ENCODE measurements at regions not wholly inside any gene's neighbourhood (a gene's known extent, or its start where the extent isn't known, plus 50 kb on each side); places are given as distances from the start of the nearest gene placed in this dataset.
"Not testable (repeated sequence)": the region's sequence is repeated elsewhere in the genome, so short reads cannot be mapped to it uniquely, and the experiment has no call there.

DNA sequence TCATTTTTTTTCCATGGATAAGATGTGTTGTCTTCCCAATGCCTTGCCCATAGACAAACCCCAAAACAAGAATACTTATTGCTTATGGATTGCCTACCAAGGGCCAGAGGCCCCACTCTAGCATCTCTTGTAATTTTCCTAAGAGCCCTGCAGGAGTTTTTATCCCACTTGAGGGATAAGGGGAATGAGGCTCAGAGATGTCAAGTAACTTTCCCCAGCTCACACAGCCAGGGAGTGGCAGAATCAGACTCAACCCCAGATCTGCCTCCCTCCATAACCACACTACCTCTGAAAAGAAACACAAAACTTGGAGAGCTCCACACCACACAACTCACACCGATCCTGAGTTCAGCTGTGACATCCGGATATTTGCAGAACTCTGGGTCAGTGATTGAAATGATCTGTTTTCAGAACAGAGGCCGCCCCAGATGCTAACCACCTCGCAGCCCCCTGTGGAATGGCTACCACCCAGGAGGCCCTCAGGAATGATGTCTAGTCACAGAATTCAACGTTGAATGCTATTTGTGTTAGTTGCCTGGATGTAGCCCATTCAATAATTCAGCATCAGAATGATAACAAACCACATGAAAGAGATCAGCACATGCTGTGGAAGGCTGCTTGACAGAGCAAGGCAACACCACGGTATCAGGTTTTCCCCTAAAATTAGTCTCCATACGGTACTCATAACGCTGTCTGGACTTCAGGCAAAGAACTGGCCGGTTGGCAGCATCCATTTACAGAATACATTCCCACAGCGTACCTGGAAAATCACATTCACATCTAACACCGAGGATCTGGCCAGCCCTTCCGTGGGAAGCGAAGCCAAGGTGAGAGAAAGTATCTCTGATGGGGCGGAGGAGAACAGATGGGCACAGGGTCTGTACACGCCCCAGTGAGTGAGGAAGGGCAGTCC is 231.9 kb downstream of the TOMM20 start:
- Histone ChIP-seq H3K27ac (no peak overlapping the region), H3K9me3 (replicated peaks in 1 of 11) (no peaks in the 10 kb centered on the region), H3K9ac (0 out of 22 replicates have a peak overlapping the region, but pooled peaks of 1 of the 11 experiments have one; percentile 7), H4K20me1 (no peaks in the 10 kb centered on the region), H3K4me1 (peaks cover 26 to 60% (median 48%) of the 10 kb centered on the region in 10 experiments), H3K4me3 (no peak overlapping the region), H3K36me3 (no peaks in the 10 kb centered on the region), H3K4me2 (peak overlapping the region in 7 of 11 experiments; percentile 16 to 60 (median 48); a peak in 14 of 22 replicates), H3K27me3 (no peaks in the 10 kb centered on the region)
- TF ChIP-seq Cebpa-rat (IDR thresholded peaks at IDR 0.05), result no peak

DNA sequence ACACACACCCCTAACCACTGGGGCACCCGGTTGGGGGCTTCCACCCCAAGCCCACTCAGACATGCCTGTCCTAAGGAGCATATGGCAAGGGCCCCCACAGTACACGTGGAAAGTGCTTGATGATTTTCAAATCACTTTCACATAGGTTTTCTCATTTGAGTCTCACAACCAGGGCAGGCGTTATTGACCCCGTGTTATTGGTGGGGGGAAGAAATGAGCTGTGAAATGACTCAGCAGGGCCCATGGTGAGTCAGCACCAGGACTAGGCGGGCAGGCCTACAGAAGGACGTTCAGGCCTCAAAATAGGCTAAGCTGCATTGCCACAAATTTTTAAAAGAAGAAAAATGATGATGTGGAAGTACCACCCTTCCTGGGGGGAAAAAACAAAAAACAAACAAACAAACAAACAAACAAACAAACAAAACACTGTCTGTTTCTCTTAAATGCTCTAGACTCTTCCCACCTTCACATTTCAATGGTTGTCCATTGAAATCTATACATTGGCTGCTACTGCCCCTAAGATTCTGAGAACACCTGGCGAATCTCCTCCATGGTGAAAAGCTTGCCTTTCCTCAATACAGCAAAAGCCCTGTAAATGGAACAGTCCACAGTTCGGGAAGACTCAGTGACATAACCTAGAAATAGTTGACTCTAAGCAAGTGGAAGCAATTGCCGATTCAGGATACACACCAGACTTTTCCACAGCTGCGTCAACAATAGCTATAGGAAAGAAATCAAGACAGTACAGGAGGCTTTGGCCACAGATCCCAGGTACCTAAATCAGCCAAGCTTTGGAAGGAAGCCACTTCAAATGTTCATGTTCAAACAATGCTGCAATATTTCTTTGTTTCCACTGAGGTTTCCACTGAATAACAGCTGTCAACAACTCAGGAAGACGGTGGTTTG is 234.7 kb downstream of the TOMM20 start:
- Histone ChIP-seq H3K4me1 (peaks cover 46 to 78% (median 70%) of the 10 kb centered on the region in 10 experiments), H3K4me2 (peak overlapping the region; percentile 29 to 77 (median 59)), H3K4me3 (no peak overlapping the region), H3K9ac (peak overlapping the region in 2 of 11 experiments; percentile 4 to 26; a peak in 1 of 22 replicates), H4K20me1 (no peaks in the 10 kb centered on the region), H3K27ac (peak overlapping the region in 9 of 11 experiments; percentile 20 to 67 (median 33); a peak in 16 of 22 replicates), H3K9me3 (replicated peaks in 1 of 11) (no peaks in the 10 kb centered on the region), H3K36me3 (no peaks in the 10 kb centered on the region), H3K27me3 (no peaks in the 10 kb centered on the region)
- no peak for TF ChIP-seq Cebpa-rat (IDR thresholded peaks at IDR 0.05)

DNA sequence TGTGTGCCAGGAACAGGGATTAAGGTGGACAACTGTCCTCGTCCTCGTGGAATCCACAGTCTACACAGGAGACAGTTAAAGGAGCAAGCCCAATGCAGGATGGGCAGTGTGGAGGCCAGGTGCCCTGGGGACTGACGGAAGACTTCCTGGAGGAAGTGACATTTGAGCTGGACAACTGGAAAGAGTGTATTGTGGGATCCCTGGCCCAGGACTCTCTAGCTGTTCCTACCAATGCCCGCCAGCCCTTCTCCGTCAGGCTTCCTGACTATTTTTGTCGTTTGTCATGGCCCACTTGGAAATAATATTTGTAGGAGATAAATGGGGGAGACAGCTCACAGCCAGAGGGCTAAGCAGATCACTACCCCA is 235.3 kb downstream of the TOMM20 start:
- 0 out of 22 replicates have a peak overlapping the region, but pooled peaks of 1 of the 11 experiments have one; percentile 4 for H3K9ac ChIP-seq
- H3K9me3 ChIP-seq (replicated peaks in 1 of 11), result peaks cover 0 to 6% (median under 1%) of the 10 kb centered on the region in 11 experiments; a peak in 11 of 22 replicates
- H3K27me3 ChIP-seq, result no peaks in the 10 kb centered on the region
- no peaks in the 10 kb centered on the region for H4K20me1 ChIP-seq
- H3K4me2 ChIP-seq, result peak overlapping the region; percentile 29 to 77 (median 59)
- H3K27ac ChIP-seq, result peak overlapping the region in 8 of 11 experiments; percentile 20 to 67 (median 37); a peak in 13 of 22 replicates
- H3K4me3 ChIP-seq, result no peak overlapping the region
- peaks cover 46 to 81% (median 71%) of the 10 kb centered on the region in 10 experiments for H3K4me1 ChIP-seq
- no peak for TF ChIP-seq Cebpa-rat (IDR thresholded peaks at IDR 0.05)
- no peaks in the 10 kb centered on the region for H3K36me3 ChIP-seq

DNA sequence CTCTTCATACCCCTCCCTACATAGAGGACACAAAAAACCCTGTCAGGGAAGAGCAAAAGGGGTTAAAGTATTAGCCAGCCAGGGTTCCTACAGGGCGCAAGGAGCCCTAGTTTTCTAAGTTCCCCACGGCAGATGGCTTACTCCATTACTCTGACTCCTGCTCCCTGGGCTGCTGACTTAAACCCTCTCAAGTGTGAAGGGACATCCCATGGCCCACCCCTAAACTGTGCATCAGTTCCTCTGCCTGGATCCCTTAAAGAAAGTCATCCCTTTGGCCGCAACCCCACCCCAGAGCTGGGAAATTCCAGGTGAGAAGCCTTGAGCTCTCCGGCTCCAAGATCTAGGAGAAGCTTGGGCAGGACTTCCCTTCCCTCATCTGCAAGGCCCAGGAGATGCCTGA is 236.0 kb downstream of the TOMM20 start:
- Histone ChIP-seq H3K36me3 (no peaks in the 10 kb centered on the region), H3K4me2 (peak overlapping the region in 9 of 11 experiments; percentile 9 to 77 (median 52); a peak in 12 of 22 replicates), H3K27me3 (no peaks in the 10 kb centered on the region), H4K20me1 (no peaks in the 10 kb centered on the region), H3K9ac (no peak overlapping the region), H3K4me3 (no peak overlapping the region), H3K4me1 (peaks cover 46 to 81% (median 71%) of the 10 kb centered on the region in 10 experiments), H3K9me3 (replicated peaks in 1 of 11) (peaks cover 0 to 12% (median 5%) of the 10 kb centered on the region in 11 experiments; a peak in 11 of 22 replicates), H3K27ac (peak overlapping the region in 1 of 11 experiments; percentile 3; a peak in 1 of 22 replicates)
- no peak for TF ChIP-seq Cebpa-rat (IDR thresholded peaks at IDR 0.05)

DNA sequence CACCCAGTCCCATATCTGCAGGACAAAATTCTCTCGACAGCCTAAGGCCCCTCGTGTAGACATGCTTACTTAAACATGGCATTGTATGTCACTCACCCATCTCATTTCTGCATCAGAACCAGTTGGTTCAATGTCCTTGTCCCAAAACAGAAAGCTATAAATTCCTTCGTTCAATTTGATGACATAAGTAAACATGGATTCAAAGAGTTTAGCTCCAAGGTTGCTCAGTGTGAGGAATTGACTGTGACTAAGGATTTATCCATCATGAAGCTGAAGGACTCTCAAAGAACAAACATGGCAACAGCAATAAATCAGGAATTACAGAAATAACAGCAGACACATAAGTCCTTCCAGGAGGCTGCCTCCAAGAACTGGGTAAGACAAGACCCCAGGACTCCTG is 237.2 kb downstream of the TOMM20 start:
- no peaks in the 10 kb centered on the region for H3K27me3 ChIP-seq
- H3K4me1 ChIP-seq, result peaks cover 53 to 82% (median 71%) of the 10 kb centered on the region in 10 experiments
- no peak overlapping the region for H3K9ac ChIP-seq
- TF ChIP-seq Cebpa-rat (IDR thresholded peaks at IDR 0.05), result no peak
- H3K36me3 ChIP-seq, result no peaks in the 10 kb centered on the region
- no peak overlapping the region for H3K4me3 ChIP-seq
- peaks cover 0 to 12% (median 5%) of the 10 kb centered on the region in 11 experiments; a peak in 11 of 22 replicates for H3K9me3 ChIP-seq (replicated peaks in 1 of 11)
- peak overlapping the region in 1 of 11 experiments; percentile 8; a peak in 1 of 22 replicates for H3K27ac ChIP-seq
- no peaks in the 10 kb centered on the region for H4K20me1 ChIP-seq
- H3K4me2 ChIP-seq, result peak overlapping the region; percentile 35 to 76 (median 64); a peak in 16 of 22 replicates

DNA sequence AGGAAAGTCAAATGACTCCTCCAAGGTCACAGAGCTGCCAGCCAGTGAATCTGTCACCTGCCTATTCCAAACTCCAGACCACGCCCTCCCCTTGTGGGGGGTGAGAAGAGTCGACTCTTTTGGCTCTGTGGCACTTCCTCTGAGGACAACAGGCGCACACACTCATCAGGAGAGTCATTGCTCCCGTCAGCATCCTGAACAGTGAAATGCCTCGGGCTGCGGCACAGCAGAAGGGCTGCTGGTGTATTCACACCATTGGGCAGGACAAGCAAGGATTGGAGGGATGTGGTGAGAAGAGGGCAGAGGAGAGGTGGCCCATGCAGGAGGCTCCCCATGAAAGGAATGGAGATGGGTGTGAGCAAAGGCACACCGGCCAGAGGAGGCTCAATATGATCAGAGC is 239.0 kb downstream of the TOMM20 start:
- peaks cover 60 to 82% (median 75%) of the 10 kb centered on the region in 10 experiments for H3K4me1 ChIP-seq
- H3K9me3 ChIP-seq (replicated peaks in 1 of 11), result peaks cover 0 to 12% (median 5%) of the 10 kb centered on the region in 11 experiments; a peak in 11 of 22 replicates
- no peaks in the 10 kb centered on the region for H4K20me1 ChIP-seq
- H3K27ac ChIP-seq, result no peak overlapping the region
- no peaks in the 10 kb centered on the region for H3K36me3 ChIP-seq
- H3K9ac ChIP-seq, result no peak overlapping the region
- no peak overlapping the region for H3K4me3 ChIP-seq
- no peaks in the 10 kb centered on the region for H3K27me3 ChIP-seq
- TF ChIP-seq Cebpa-rat (IDR thresholded peaks at IDR 0.05), result no peak
- peak overlapping the region in 6 of 11 experiments; percentile 2 to 76 (median 64); a peak in 5 of 22 replicates for H3K4me2 ChIP-seq

DNA sequence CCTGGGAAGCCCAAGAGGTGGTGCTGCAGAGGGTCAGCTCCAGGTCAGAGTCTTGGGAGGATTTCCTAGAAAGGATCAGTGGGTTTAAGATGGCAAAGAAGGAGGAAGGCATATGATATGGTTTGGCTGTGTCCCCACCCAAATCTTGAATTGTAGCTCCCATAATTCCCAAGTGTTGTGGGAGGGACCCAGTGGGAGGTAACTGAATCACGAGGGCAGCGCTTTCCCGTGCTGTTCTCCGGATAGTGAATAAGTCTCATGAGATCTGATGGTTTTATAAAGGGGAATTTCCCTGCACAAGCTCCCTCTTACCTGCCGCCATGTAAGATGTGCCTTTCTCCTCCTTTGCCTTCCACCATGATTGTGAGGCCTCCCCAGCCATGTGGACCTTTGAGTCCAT is 240.4 kb downstream of the TOMM20 start:
- H3K4me2 ChIP-seq, H3K9ac ChIP-seq, H3K27ac ChIP-seq, H3K4me3 ChIP-seq, H4K20me1 ChIP-seq, H3K27me3 ChIP-seq, H3K36me3 ChIP-seq: not testable (repeated sequence)
- Histone ChIP-seq H3K9me3 (replicated peaks in 1 of 11) (peaks cover 0 to 12% (median 5%) of the 10 kb centered on the region in 11 experiments; a peak in 11 of 22 replicates), H3K4me1 (peaks cover 46 to 72% (median 63%) of the 10 kb centered on the region in 10 experiments)

DNA sequence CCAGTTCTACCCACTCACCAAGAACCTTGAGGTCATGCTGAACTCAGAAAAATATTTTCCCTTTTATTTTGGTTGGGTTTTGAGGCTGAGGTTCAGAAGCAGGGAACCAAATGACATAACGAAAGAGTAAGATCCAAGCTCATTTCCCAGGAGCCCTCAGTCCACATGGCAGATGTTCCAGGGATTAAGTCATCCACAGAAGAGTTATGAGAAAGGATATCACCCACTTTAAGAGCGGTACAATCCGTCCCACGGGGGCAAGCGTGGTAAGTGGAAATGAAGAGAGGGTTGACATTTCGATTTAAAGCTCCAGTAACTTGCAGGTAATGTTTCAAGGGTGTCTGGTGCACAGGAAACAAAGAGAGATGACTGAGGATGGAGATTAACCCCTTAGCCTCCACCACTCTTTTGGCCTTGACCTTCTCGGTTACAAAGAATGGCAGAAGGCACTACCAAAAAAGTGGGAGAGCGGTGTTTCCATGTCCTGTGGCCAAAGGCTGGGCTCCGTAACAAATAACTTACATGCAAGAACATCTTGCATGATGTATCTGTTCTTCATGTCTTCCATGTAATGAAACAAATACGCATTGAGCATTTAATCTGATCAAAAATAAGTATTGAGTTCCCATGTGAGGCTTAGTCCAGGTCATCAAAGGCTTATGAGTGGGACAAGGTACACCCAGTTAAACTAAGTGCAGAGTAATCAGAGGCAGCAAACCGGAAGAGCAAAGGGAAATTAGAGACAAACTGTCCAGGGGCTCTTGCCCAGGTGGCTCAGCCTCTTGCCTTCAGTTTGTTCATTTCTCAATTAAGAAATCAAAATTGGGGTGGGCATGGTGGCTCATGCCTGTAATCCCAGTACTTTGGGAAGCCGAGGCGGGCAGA is 241.4 kb downstream of the TOMM20 start:
- Histone ChIP-seq H3K27ac (no peak overlapping the region), H4K20me1 (no peaks in the 10 kb centered on the region), H3K9ac (no peak overlapping the region), H3K9me3 (replicated peaks in 1 of 11) (peaks cover 0 to 12% (median 5%) of the 10 kb centered on the region in 11 experiments; a peak in 11 of 22 replicates), H3K4me1 (peaks cover 36 to 68% (median 54%) of the 10 kb centered on the region in 10 experiments), H3K4me3 (no peak overlapping the region), H3K36me3 (no peaks in the 10 kb centered on the region), H3K27me3 (no peaks in the 10 kb centered on the region), H3K4me2 (peak overlapping the region in 10 of 11 experiments; percentile 51 to 82 (median 70); a peak in 21 of 22 replicates)
- TF ChIP-seq Cebpa-rat (IDR thresholded peaks at IDR 0.05), result no peak
